D721Med (cell line): ENCODE measurements at regions not wholly inside any gene's neighbourhood (a gene's known extent, or its start where the extent isn't known, plus 50 kb on each side); places are given as distances from the start of the nearest gene placed in this dataset.
"Not testable (repeated sequence)": the region's sequence is repeated elsewhere in the genome, so short reads cannot be mapped to it uniquely, and the experiment has no call there.

ENCODE experiments used
- DNase-seq: peaks from one replicate; pipeline ENCODE4 v3.0.0; 2011; ENCODE audit warnings: low spot score; ENCODE audit not compliant: insufficient read length
- FAIRE-seq: peaks from 2 replicates; lab custom pipeline; 2011; peaks lifted over from hg19 to GRCh38; lab: Jason Lieb, UNC
- TF ChIP-seq, protein P1 (sequence below): IDR thresholded peaks from 2 replicates; pipeline ENCODE4 v1.5.1; 2012; ENCODE audit warnings: mild to moderate bottlenecking, control low read depth; ENCODE audit not compliant: insufficient read depth; ENCODE audit errors: missing control alignments

- DNase-seq (no peak), FAIRE-seq (no peak)
- TF ChIP-seq, protein P1, sequence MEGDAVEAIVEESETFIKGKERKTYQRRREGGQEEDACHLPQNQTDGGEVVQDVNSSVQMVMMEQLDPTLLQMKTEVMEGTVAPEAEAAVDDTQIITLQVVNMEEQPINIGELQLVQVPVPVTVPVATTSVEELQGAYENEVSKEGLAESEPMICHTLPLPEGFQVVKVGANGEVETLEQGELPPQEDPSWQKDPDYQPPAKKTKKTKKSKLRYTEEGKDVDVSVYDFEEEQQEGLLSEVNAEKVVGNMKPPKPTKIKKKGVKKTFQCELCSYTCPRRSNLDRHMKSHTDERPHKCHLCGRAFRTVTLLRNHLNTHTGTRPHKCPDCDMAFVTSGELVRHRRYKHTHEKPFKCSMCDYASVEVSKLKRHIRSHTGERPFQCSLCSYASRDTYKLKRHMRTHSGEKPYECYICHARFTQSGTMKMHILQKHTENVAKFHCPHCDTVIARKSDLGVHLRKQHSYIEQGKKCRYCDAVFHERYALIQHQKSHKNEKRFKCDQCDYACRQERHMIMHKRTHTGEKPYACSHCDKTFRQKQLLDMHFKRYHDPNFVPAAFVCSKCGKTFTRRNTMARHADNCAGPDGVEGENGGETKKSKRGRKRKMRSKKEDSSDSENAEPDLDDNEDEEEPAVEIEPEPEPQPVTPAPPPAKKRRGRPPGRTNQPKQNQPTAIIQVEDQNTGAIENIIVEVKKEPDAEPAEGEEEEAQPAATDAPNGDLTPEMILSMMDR: no peak
These were observed 124.5 kb downstream of the TLR5 start for GRCh38 chr1:223018534-223018933.

DNA sequence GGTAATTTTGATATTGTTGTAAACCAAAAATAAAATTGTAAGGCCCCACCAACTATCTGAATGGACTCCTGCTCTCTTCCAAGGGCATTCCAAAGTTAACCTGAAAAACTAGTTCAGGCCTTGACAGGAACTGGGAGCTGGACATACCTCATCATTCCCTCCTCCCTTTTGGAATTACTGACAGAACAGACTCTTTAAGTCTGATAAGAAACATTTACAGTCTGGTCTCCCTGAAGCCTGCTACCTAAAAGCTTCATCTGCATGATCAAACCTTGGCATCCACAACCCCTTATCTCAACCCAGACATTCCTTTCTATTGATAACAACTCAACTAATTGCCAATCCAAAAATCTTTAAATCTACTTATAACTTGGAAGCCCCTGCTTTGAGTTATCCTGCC lies 123.8 kb downstream of the TLR5 start:
- TF ChIP-seq, protein P1: no peak
- FAIRE-seq (no peak), DNase-seq (no peak)

- FAIRE-seq (no peak), DNase-seq (no peak)
- TF ChIP-seq, protein P1: no peak
These were observed 122.3 kb downstream of the TLR5 start for GRCh38 chr1:223020770-223021169.

- no peak for FAIRE-seq
- DNase-seq: peak; percentile 79
- TF ChIP-seq, protein P1: no peak
These were observed 120.2 kb downstream of the TLR5 start for GRCh38 chr1:223022641-223023473.

DNA sequence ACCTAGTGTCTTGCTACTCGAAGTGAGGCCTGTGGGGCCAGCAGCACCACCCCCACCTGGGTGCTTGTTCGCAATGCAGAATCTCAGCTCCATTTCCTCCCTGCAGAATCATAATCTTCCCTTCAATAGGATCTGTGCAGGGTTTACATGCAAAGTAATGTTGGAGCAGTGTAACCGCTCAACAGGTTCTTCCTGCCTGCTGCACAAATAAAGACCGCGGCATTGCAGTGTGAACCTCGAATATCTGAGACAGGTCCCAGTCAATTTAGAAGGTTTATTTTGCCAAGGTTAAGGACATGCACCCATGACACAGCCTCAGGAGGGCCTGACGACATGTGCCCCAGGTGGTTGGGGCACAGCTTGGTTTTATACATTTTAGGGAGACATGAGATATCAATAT lies 119.2 kb downstream of the TLR5 start:
- no peak for DNase-seq
- no peak for FAIRE-seq
- TF ChIP-seq, protein P1: no peak

DNA sequence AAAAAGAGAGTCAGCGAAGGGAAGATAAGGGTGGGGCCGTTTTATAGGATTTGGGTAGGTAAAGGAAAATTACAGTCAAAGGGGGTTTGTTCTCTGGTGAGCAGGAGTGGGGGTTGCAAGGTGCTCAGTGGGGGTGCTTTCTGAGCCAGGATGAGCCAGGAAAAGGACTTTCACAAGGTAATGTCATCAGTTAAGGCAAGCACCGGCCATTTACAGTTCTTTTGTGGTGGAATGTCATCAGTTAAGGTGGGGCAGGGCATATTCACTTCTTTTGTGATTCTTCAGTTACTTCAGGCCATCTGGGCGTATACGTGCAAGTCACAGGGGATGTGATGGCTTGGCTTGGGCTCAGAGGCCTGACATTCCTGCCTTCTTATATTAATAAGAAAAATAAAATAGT lies 118.6 kb downstream of the TLR5 start:
- DNase-seq, FAIRE-seq: not testable (repeated sequence)

GRCh38 chr1:223025190-223025734 lies 117.8 kb downstream of the TLR5 start:
- not testable (repeated sequence) for FAIRE-seq, DNase-seq

- DNase-seq, FAIRE-seq: not testable (repeated sequence)
These were observed 116.4 kb downstream of the TLR5 start for GRCh38 chr1:223026639-223027038.
